SHP77 treated with DMSO at 0.1 percent for 48 hours (cell line): ENCODE measurements at regions not wholly inside any gene's neighbourhood (a gene's known extent, or its start where the extent isn't known, plus 50 kb on each side); places are given as distances from the start of the nearest gene placed in this dataset.

Experiments used
- DNase-seq: peaks from one replicate; lab custom pipeline; 2025; lab: John Stamatoyannopoulos, UW

GRCh38 chr7:41002741-41003610 is 699.9 kb downstream of the INHBA start:
- DNase-seq, result peak; percentile 48

- DNase-seq, result no peak
Measured at GRCh38 chr7:41000042-41000441, 702.8 kb downstream of the INHBA start.

- DNase-seq, result no peak
Measured at GRCh38 chr7:40996233-40996677, 706.6 kb downstream of the INHBA start.

- DNase-seq, result no peak
Measured at GRCh38 chr7:40990841-40991240, 712.0 kb downstream of the INHBA start.

GRCh38 chr7:40987571-40987970 is 715.3 kb downstream of the INHBA start:
- no peak for DNase-seq

- peak; percentile 99 for DNase-seq
Measured at GRCh38 chr7:40986351-40986873, 716.5 kb downstream of the INHBA start.

GRCh38 chr7:40983111-40983510 is 719.8 kb downstream of the INHBA start:
- DNase-seq, result no peak

GRCh38 chr7:40979296-40979695 is 723.6 kb downstream of the INHBA start:
- no peak for DNase-seq

GRCh38 chr7:40978047-40978446 is 724.8 kb downstream of the INHBA start:
- no peak for DNase-seq

GRCh38 chr7:40977533-40977932 is 725.4 kb downstream of the INHBA start:
- DNase-seq, result no peak

GRCh38 chr7:40972426-40972825 is 730.5 kb downstream of the INHBA start:
- no peak for DNase-seq

- DNase-seq, result no peak
Measured at GRCh38 chr7:40969641-40970040, 733.2 kb downstream of the INHBA start.

- no peak for DNase-seq
Measured at GRCh38 chr7:40966693-40967092, 736.2 kb downstream of the INHBA start.

GRCh38 chr7:40965774-40966173 is 737.1 kb downstream of the INHBA start:
- DNase-seq, result no peak

GRCh38 chr7:40965016-40965415 is 737.9 kb downstream of the INHBA start:
- DNase-seq, result no peak

- DNase-seq, result no peak
Measured at GRCh38 chr7:40964610-40965009, 738.3 kb downstream of the INHBA start.

- DNase-seq, result no peak
Measured at GRCh38 chr7:40959955-40960354, 742.9 kb downstream of the INHBA start.

- no peak for DNase-seq
Measured at GRCh38 chr7:40948239-40948638, 754.7 kb downstream of the INHBA start.

GRCh38 chr7:40947566-40947965 is 755.3 kb downstream of the INHBA start:
- no peak for DNase-seq

- DNase-seq, result no peak
Measured at GRCh38 chr7:40946549-40946948, 756.3 kb downstream of the INHBA start.

- no peak for DNase-seq
Measured at GRCh38 chr7:40945788-40946187, 757.1 kb downstream of the INHBA start.

- DNase-seq, result peak; percentile 18
Measured at GRCh38 chr7:40944981-40945585, 757.8 kb downstream of the INHBA start.

- no peak for DNase-seq
Measured at GRCh38 chr7:40937879-40938278, 765.0 kb downstream of the INHBA start.
